DMS114 treated with DMSO at 0.1 percent for 48 hours (cell line): ENCODE measurements at regions not wholly inside any gene's neighbourhood (a gene's known extent, or its start where the extent isn't known, plus 50 kb on each side); places are given as distances from the start of the nearest gene placed in this dataset.

Experiments used
- DNase-seq: peaks from one replicate; lab custom pipeline; 2025; ENCODE audit not compliant: unreplicated experiment; lab: John Stamatoyannopoulos, UW

DNA sequence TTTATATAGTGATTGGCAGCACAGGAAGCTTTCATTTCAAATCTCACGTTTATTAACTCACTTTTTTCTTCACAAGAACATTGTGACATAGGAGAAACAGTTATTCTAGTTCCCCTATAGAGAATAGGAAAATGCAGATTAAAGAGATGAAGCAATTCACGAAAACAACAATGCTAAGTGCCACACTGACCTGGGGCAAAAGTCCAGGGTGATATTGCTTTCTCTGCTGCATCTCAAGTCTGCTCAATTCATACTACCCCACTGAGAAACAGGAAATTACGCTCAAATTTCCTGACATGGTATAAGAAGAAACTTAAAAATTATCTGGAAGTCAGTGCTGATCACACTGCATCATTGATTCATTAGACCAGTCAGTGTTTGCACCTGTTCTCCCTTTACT lies 66.7 kb upstream of the SEMA6D start:
- DNase-seq = no peak

DNA sequence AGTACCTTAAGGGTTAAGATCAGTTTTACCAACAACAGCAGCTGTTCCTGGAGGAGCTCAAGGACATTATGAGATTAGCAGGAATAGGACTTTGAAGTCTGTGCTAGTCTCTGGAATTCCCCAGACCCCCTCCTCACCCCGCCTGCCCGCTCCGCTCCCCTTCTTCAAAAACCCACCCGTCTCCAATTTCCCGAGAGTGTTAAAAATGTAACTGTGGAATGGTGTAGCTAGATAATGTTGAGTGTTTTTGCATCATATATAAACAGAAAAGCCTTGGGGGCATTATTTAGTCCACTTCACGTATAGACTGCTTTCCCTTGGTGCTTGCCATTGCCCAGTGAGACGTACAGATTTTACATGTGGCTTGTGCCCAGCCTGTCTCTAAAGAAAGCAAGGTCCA lies 65.0 kb upstream of the SEMA6D start:
- DNase-seq = no peak

DNA sequence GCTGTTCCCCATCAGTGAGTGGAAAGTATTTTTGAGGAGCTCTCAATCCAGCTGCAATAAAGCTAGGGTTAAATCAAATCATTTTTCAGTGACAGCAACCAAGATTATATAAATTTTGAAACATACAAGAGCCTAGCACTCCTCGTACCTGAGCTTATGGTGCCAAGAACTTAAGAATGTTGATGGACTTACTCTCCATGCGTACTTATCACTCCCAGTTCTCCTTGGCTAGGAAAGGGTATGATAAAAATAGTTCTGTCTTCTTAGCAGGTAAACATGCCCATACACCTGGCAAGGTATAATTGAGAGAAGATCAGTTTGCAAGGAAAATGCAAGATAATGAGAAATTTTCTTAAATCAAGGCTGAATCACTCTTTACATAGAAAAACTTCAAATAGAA lies 64.5 kb upstream of the SEMA6D start:
- DNase-seq = no peak

DNA sequence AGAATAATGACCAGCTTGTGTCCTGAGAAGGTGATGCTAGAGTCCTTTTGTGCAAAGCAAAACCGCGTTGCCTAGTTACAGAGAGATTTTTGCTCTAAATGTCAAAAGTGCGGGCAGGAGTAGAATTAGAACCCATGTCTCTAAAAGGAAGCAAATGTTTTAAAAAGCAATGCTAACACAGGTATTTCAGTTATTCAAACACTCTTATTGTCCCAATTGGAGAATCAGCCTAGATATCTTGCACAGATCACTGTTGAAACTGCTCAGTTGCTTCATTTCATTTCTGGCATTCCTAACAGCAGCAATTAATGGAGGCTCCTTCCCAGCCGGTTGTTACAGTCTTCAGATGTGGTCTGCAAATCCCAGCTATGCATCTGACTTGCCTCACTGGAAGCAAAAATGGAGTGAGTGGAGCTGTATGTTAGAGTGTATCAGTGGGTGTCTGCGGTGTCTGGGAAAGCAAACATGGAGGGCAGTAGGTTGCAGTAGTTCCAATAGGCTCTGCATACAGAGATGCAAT lies 55.6 kb upstream of the SEMA6D start:
- DNase-seq = no peak

DNA sequence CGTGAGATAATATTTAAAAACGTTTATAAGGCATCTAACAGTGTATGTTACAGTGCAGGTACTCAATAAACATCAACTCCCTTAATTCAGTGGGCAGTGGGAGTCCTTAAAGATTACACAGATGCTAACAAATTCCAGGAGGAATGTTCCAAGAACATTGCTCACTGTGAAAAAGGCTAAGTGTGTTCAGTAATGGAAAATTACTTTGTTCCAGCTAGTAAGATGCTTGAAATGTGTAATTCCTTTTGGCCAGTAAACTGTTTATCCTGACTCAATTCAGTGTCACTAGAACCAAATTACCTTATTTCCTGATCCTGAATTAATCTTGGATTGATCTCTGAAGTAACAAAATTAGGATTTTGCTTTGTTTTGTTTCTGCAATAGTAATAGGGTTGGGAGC lies 54.2 kb upstream of the SEMA6D start:
- no peak for DNase-seq
